ENCODE measurements at regions not wholly inside any gene's neighbourhood (a gene's known extent, or its start where the extent isn't known, plus 50 kb on each side); places are given as distances from the start of the nearest gene placed in this dataset.

- Histone ChIP-seq H3K36me3 (replicated peaks; ENCODE audit: control insufficient read depth, insufficient read depth, low read length) (no peaks in the 10 kb centered on the region), H3K27me3 (ENCODE audit: control insufficient read depth, insufficient read depth, low read length) (no peaks in the 10 kb centered on the region; the same call in 1 of the 2 replicates), H3K4me3 (ENCODE audit: insufficient read depth, low read depth, low read length) (no peak overlapping the region)
- no peak for DNase-seq
These were observed 160.4 kb upstream of the AJAP1 start for GRCh38 chr1:4494027-4494426.

GRCh38 chr1:4494558-4494957, 159.9 kb upstream of the AJAP1 start:
- Histone ChIP-seq H3K4me3 (ENCODE audit: insufficient read depth, low read depth, low read length) (no peak overlapping the region), H3K27me3 (ENCODE audit: control insufficient read depth, insufficient read depth, low read length) (no peaks in the 10 kb centered on the region; the same call in 1 of the 2 replicates), H3K36me3 (replicated peaks; ENCODE audit: control insufficient read depth, insufficient read depth, low read length) (no peaks in the 10 kb centered on the region)
- peak; percentile 89 for DNase-seq

- Histone ChIP-seq H3K36me3 (replicated peaks; ENCODE audit: control insufficient read depth, insufficient read depth, low read length) (no peaks in the 10 kb centered on the region), H3K4me3 (ENCODE audit: insufficient read depth, low read depth, low read length) (no peak overlapping the region), H3K27me3 (ENCODE audit: control insufficient read depth, insufficient read depth, low read length) (no peaks in the 10 kb centered on the region; the same call in 1 of the 2 replicates)
- DNase-seq, result no peak
These were observed 158.6 kb upstream of the AJAP1 start for GRCh38 chr1:4495809-4496208.

- Histone ChIP-seq H3K4me3 (ENCODE audit: insufficient read depth, low read depth, low read length) (no peak overlapping the region), H3K36me3 (replicated peaks; ENCODE audit: control insufficient read depth, insufficient read depth, low read length) (no peaks in the 10 kb centered on the region), H3K27me3 (ENCODE audit: control insufficient read depth, insufficient read depth, low read length) (no peaks in the 10 kb centered on the region)
- DNase-seq, result no peak
These were observed 154.0 kb upstream of the AJAP1 start for GRCh38 chr1:4500441-4500840.

- DNase-seq, result no peak
- no peaks in the 10 kb centered on the region for H3K36me3 ChIP-seq (replicated peaks; ENCODE audit: control insufficient read depth, insufficient read depth, low read length)
These were observed 147.8 kb upstream of the AJAP1 start for GRCh38 chr1:4506591-4506990.

GRCh38 chr1:4509206-4509605, 145.2 kb upstream of the AJAP1 start:
- no peak overlapping the region for H3K4me3 ChIP-seq (ENCODE audit: insufficient read depth, low read depth, low read length)
- H3K27me3 ChIP-seq (ENCODE audit: control insufficient read depth, insufficient read depth, low read length), result no peaks in the 10 kb centered on the region
- no peaks in the 10 kb centered on the region for H3K36me3 ChIP-seq (replicated peaks; ENCODE audit: control insufficient read depth, insufficient read depth, low read length)
- DNase-seq, result no peak

More at GRCh38 chr1:4506591-4506990, 147.8 kb upstream of the AJAP1 start:
- H3K27me3 ChIP-seq (ENCODE audit: control insufficient read depth, insufficient read depth, low read length), result no peaks in the 10 kb centered on the region
- H3K4me3 ChIP-seq (ENCODE audit: insufficient read depth, low read depth, low read length), result no peak overlapping the region

GRCh38 chr1:4510276-4510691, 144.1 kb upstream of the AJAP1 start:
- no peaks in the 10 kb centered on the region for H3K27me3 ChIP-seq (ENCODE audit: control insufficient read depth, insufficient read depth, low read length)
- no peak overlapping the region for H3K4me3 ChIP-seq (ENCODE audit: insufficient read depth, low read depth, low read length)
- H3K36me3 ChIP-seq (replicated peaks; ENCODE audit: control insufficient read depth, insufficient read depth, low read length), result no peaks in the 10 kb centered on the region
- DNase-seq, result no peak

- no peaks in the 10 kb centered on the region for H3K36me3 ChIP-seq (replicated peaks; ENCODE audit: control insufficient read depth, insufficient read depth, low read length)
- H3K4me3 ChIP-seq (ENCODE audit: insufficient read depth, low read depth, low read length), result no peak overlapping the region
- no peaks in the 10 kb centered on the region for H3K27me3 ChIP-seq (ENCODE audit: control insufficient read depth, insufficient read depth, low read length)
- no peak for DNase-seq
These were observed 143.0 kb upstream of the AJAP1 start for GRCh38 chr1:4511374-4511773.

- no peak for DNase-seq
- Histone ChIP-seq H3K27me3 (ENCODE audit: control insufficient read depth, insufficient read depth, low read length) (no peaks in the 10 kb centered on the region), H3K4me3 (ENCODE audit: insufficient read depth, low read depth, low read length) (no peak overlapping the region), H3K36me3 (replicated peaks; ENCODE audit: control insufficient read depth, insufficient read depth, low read length) (no peaks in the 10 kb centered on the region)
These were observed 141.8 kb upstream of the AJAP1 start for GRCh38 chr1:4512636-4513035.

- H3K36me3 ChIP-seq (replicated peaks; ENCODE audit: control insufficient read depth, insufficient read depth, low read length), result no peaks in the 10 kb centered on the region
- DNase-seq, result no peak
- no peaks in the 10 kb centered on the region for H3K27me3 ChIP-seq (ENCODE audit: control insufficient read depth, insufficient read depth, low read length)
- no peak overlapping the region for H3K4me3 ChIP-seq (ENCODE audit: insufficient read depth, low read depth, low read length)
These were observed 140.7 kb upstream of the AJAP1 start for GRCh38 chr1:4513685-4514084.

- DNase-seq, result no peak
- no peaks in the 10 kb centered on the region for H3K36me3 ChIP-seq (replicated peaks; ENCODE audit: control insufficient read depth, insufficient read depth, low read length)
- H3K4me3 ChIP-seq (ENCODE audit: insufficient read depth, low read depth, low read length), result no peak overlapping the region
- H3K27me3 ChIP-seq (ENCODE audit: control insufficient read depth, insufficient read depth, low read length), result no peaks in the 10 kb centered on the region
These were observed 138.6 kb upstream of the AJAP1 start for GRCh38 chr1:4515727-4516289.

GRCh38 chr1:4516596-4516995, 137.8 kb upstream of the AJAP1 start:
- H3K27me3 ChIP-seq (ENCODE audit: control insufficient read depth, insufficient read depth, low read length), result no peaks in the 10 kb centered on the region
- no peak for DNase-seq
- H3K36me3 ChIP-seq (replicated peaks; ENCODE audit: control insufficient read depth, insufficient read depth, low read length), result no peaks in the 10 kb centered on the region
- H3K4me3 ChIP-seq (ENCODE audit: insufficient read depth, low read depth, low read length), result no peak overlapping the region

- no peak overlapping the region for H3K4me3 ChIP-seq (ENCODE audit: insufficient read depth, low read depth, low read length)
- no peaks in the 10 kb centered on the region for H3K27me3 ChIP-seq (ENCODE audit: control insufficient read depth, insufficient read depth, low read length)
- DNase-seq, result no peak
- H3K36me3 ChIP-seq (replicated peaks; ENCODE audit: control insufficient read depth, insufficient read depth, low read length), result no peaks in the 10 kb centered on the region
These were observed 137.0 kb upstream of the AJAP1 start for GRCh38 chr1:4517186-4517954.

- Histone ChIP-seq H3K4me3 (ENCODE audit: insufficient read depth, low read depth, low read length) (no peak overlapping the region), H3K36me3 (replicated peaks; ENCODE audit: control insufficient read depth, insufficient read depth, low read length) (no peaks in the 10 kb centered on the region), H3K27me3 (ENCODE audit: control insufficient read depth, insufficient read depth, low read length) (no peaks in the 10 kb centered on the region)
- no peak for DNase-seq
These were observed 135.8 kb upstream of the AJAP1 start for GRCh38 chr1:4518621-4519020.

GRCh38 chr1:4519954-4520353, 134.5 kb upstream of the AJAP1 start:
- Histone ChIP-seq H3K27me3 (ENCODE audit: control insufficient read depth, insufficient read depth, low read length) (no peaks in the 10 kb centered on the region), H3K4me3 (ENCODE audit: insufficient read depth, low read depth, low read length) (no peak overlapping the region), H3K36me3 (replicated peaks; ENCODE audit: control insufficient read depth, insufficient read depth, low read length) (no peaks in the 10 kb centered on the region)
- no peak for DNase-seq
